Upper lobe of left lung (tissue), 4 donors: ENCODE measurements at regions not wholly inside any gene's neighbourhood (a gene's known extent, or its start where the extent isn't known, plus 50 kb on each side); places are given as distances from the start of the nearest gene placed in this dataset.

Experiments used
- CTCF ChIP-seq, 6 experiments: fragments of 450-650 bp in 4 of 6; fragments of 200-600 bp in 2 of 6; sonication (generic) in 2 of 6; IDR thresholded peaks; one replicate each; pipeline ENCODE4 v1.5.1; 2016 to 2019; ENCODE audit warnings: antibody characterized with exemption in 6 of 6
- EP300 ChIP-seq, 4 donors: sonication (generic); formaldehyde crosslinking; IDR thresholded peaks; one replicate each; pipeline ENCODE4 v1.5.1; 2017; ENCODE audit warnings: antibody characterized with exemption in 4 of 4, control low read depth in 2 of 4

GRCh38 chr13:34179481-34179880 is 361.5 kb downstream of the RFC3 start:
- TF ChIP-seq EP300 (IDR thresholded peaks at IDR 0.05) (no peak), CTCF (IDR thresholded peaks at IDR 0.05) (no peak)
